GM19395 (cell line): ENCODE measurements at regions not wholly inside any gene's neighbourhood (a gene's known extent, or its start where the extent isn't known, plus 50 kb on each side); places are given as distances from the start of the nearest gene placed in this dataset.
"Not testable (repeated sequence)": the region's sequence is repeated elsewhere in the genome, so short reads cannot be mapped to it uniquely, and the experiment has no call there.

Experiments
- ATAC-seq: cut with Tn5 transposase; IDR thresholded peaks from one replicate; pipeline ENCODE4 v1.9.1; 2021; ENCODE audit warnings: mild to moderate bottlenecking, moderate library complexity; ENCODE audit not compliant: unreplicated experiment

- ATAC-seq, result no peak
Observed at GRCh38 chr14:92223025-92223424, 99.9 kb upstream of the SLC24A4 start.

- no peak for ATAC-seq
Observed at GRCh38 chr14:92224358-92224954, 98.5 kb upstream of the SLC24A4 start.

GRCh38 chr14:92225731-92226130 lies 97.2 kb upstream of the SLC24A4 start:
- ATAC-seq, result no peak

GRCh38 chr14:92226166-92226565 lies 96.8 kb upstream of the SLC24A4 start:
- not testable (repeated sequence) for ATAC-seq

- no peak for ATAC-seq
Observed at GRCh38 chr14:92236243-92236900, 86.6 kb upstream of the SLC24A4 start.

- no peak for ATAC-seq
Observed at GRCh38 chr14:92240658-92241057, 82.3 kb upstream of the SLC24A4 start.

- ATAC-seq, result no peak
Observed at GRCh38 chr14:92241966-92242595, 80.9 kb upstream of the SLC24A4 start.

- ATAC-seq, result no peak
Observed at GRCh38 chr14:92244805-92245204, 78.2 kb upstream of the SLC24A4 start.

- ATAC-seq, result no peak
Observed at GRCh38 chr14:92247341-92247740, 75.6 kb upstream of the SLC24A4 start.

- ATAC-seq, result no peak
Observed at GRCh38 chr14:92247947-92248346, 75.0 kb upstream of the SLC24A4 start.

GRCh38 chr14:92248696-92249095 lies 74.3 kb upstream of the SLC24A4 start:
- ATAC-seq, result no peak

GRCh38 chr14:92250366-92250765 lies 72.6 kb upstream of the SLC24A4 start:
- ATAC-seq, result not testable (repeated sequence)

- ATAC-seq, result no peak
Observed at GRCh38 chr14:92252323-92252722, 70.6 kb upstream of the SLC24A4 start.

GRCh38 chr14:92253381-92253894 lies 69.5 kb upstream of the SLC24A4 start:
- ATAC-seq, result no peak

GRCh38 chr14:92254786-92255185 lies 68.2 kb upstream of the SLC24A4 start:
- no peak for ATAC-seq

- no peak for ATAC-seq
Observed at GRCh38 chr14:92258934-92259333, 64.0 kb upstream of the SLC24A4 start.

- ATAC-seq, result peak; percentile 83
Observed at GRCh38 chr14:92259613-92260357, 63.2 kb upstream of the SLC24A4 start.

GRCh38 chr14:92263681-92264080 lies 59.3 kb upstream of the SLC24A4 start:
- no peak for ATAC-seq

- ATAC-seq, result no peak
Observed at GRCh38 chr14:92264195-92264594, 58.8 kb upstream of the SLC24A4 start.

GRCh38 chr14:92266216-92266615 lies 56.7 kb upstream of the SLC24A4 start:
- ATAC-seq, result no peak
